ENCODE measurements at regions not wholly inside any gene's neighbourhood (a gene's known extent, or its start where the extent isn't known, plus 50 kb on each side); places are given as distances from the start of the nearest gene placed in this dataset.

DNA sequence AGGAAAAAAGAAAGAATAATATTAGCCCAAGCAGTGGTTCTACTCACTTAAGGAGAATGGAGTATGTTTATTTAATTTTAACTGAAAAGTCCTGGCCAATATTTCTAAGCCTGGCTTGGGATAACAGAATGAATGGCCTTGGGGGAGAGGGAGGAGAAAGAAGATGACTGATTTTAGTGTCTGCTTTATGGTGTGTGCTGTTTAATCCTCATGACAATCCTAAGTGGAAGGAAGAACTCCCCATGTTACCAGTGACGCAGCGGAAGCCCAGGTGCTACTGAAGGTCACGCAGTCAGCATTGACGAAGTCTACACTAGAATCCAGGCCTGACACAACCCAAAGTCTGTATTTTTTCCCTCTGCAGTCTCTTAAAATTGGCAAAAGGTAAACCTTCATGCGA, 50.5 kb downstream of the PALM2AKAP2 start:
- no peak overlapping the region for H3K4me3 ChIP-seq (ENCODE audit: low read depth, low read length)
- no peak for DNase-seq (ENCODE audit: low read depth)
- TF ChIP-seq CTCF (IDR thresholded peaks at IDR 0.05; ENCODE audit: control insufficient read depth, extremely low read depth, insufficient read depth), result no peak

- DNase-seq (ENCODE audit: low read depth), result no peak
- TF ChIP-seq CTCF (IDR thresholded peaks at IDR 0.05; ENCODE audit: control insufficient read depth, extremely low read depth, insufficient read depth), result no peak
- H3K4me3 ChIP-seq (ENCODE audit: low read depth, low read length), result no peak overlapping the region
Measured at GRCh38 chr9:109831998-109832658, 52.1 kb downstream of the PALM2AKAP2 start.

- TF ChIP-seq CTCF (IDR thresholded peaks at IDR 0.05; ENCODE audit: control insufficient read depth, extremely low read depth, insufficient read depth), result no peak
- no peak for DNase-seq (ENCODE audit: low read depth)
- no peak overlapping the region for H3K4me3 ChIP-seq (ENCODE audit: low read depth, low read length)
Measured at GRCh38 chr9:109834855-109835254, 54.9 kb downstream of the PALM2AKAP2 start.

- peak; percentile 85 for DNase-seq (ENCODE audit: low read depth)
- no peak for TF ChIP-seq CTCF (IDR thresholded peaks at IDR 0.05; ENCODE audit: control insufficient read depth, extremely low read depth, insufficient read depth)
- no peak overlapping the region for H3K4me3 ChIP-seq (ENCODE audit: low read depth, low read length)
Measured at GRCh38 chr9:109843641-109844040, 63.6 kb downstream of the PALM2AKAP2 start.

GRCh38 chr9:109845226-109845625, 65.2 kb downstream of the PALM2AKAP2 start:
- TF ChIP-seq CTCF (IDR thresholded peaks at IDR 0.05; ENCODE audit: control insufficient read depth, extremely low read depth, insufficient read depth), result no peak
- DNase-seq (ENCODE audit: low read depth), result no peak
- no peak overlapping the region for H3K4me3 ChIP-seq (ENCODE audit: low read depth, low read length)

GRCh38 chr9:109846776-109847175, 66.8 kb downstream of the PALM2AKAP2 start:
- TF ChIP-seq CTCF (IDR thresholded peaks at IDR 0.05; ENCODE audit: control insufficient read depth, extremely low read depth, insufficient read depth), result no peak
- no peak overlapping the region for H3K4me3 ChIP-seq (ENCODE audit: low read depth, low read length)
- DNase-seq (ENCODE audit: low read depth), result no peak

DNA sequence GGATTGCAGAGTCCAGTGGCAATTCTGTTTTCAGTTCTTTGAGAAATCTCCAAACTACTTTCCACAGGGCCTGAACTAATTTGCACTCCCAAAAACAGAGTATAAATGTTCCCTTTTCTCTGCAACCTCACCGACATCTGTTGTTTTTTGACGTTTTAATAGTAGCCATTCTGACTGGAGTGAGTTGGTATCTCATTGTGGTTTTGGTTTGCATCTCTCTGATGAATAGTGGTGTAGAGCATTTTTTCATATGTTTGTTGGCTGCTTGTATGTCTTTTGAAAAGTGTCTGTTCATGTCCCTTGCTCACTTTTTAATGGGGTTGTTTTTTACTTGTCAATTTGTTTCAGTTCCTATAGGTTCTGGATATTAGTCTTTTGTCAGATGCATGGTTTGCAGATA, 72.6 kb downstream of the PALM2AKAP2 start:
- TF ChIP-seq CTCF (IDR thresholded peaks at IDR 0.05; ENCODE audit: control insufficient read depth, extremely low read depth, insufficient read depth), result no peak
- H3K4me3 ChIP-seq (ENCODE audit: low read depth, low read length), result no peak overlapping the region
- DNase-seq (ENCODE audit: low read depth), result no peak

Measured in LNCaP clone FGC (cell line).